K562 (cell line): ENCODE measurements at regions not wholly inside any gene's neighbourhood (a gene's known extent, or its start where the extent isn't known, plus 50 kb on each side); places are given as distances from the start of the nearest gene placed in this dataset.

Experiments
- CTCF ChIP-seq, 3 experiments: IDR thresholded peaks in 2 of 3; conservative IDR thresholded peaks in 1 of 3; 2 replicates each; pipeline ENCODE4 v1.5.1; 2011 to 2012; ENCODE audit warnings: low read length in 3 of 3, mild to moderate bottlenecking in 3 of 3, control low read depth in 2 of 3, improper control_type of control experiment in 1 of 3, inconsistent platforms in 1 of 3, low read depth in 1 of 3, mixed read lengths in 1 of 3, moderate library complexity in 1 of 3; ENCODE audit not compliant: insufficient read depth in 2 of 3
- FOS ChIP-seq: IDR thresholded peaks from 3 replicates; pipeline ENCODE4 v1.6.1; 2011; ENCODE audit not compliant: insufficient read length; ENCODE audit errors: extremely low read depth

GRCh38 chr1:213737398-213738035 lies 250.3 kb upstream of the PROX1 start:
- no peak for TF ChIP-seq CTCF (IDR thresholded peaks at IDR 0.05 in 2 of 3, conservative IDR thresholded peaks at IDR 0.05 in 1 of 3; ENCODE audit: insufficient read depth in 2 of 3, low read depth in 1 of 3, low read length in 3 of 3)
- no peak for TF ChIP-seq FOS
